Dedifferentiated amniotic fluid mesenchymal stem cell (primary cell): ENCODE measurements at regions not wholly inside any gene's neighbourhood (a gene's known extent, or its start where the extent isn't known, plus 50 kb on each side); places are given as distances from the start of the nearest gene placed in this dataset.

Experiments
- DNase-seq: peaks from one replicate; pipeline ENCODE4 v3.0.0-alpha.2; 2016; ENCODE audit errors: extremely low spot score

DNA sequence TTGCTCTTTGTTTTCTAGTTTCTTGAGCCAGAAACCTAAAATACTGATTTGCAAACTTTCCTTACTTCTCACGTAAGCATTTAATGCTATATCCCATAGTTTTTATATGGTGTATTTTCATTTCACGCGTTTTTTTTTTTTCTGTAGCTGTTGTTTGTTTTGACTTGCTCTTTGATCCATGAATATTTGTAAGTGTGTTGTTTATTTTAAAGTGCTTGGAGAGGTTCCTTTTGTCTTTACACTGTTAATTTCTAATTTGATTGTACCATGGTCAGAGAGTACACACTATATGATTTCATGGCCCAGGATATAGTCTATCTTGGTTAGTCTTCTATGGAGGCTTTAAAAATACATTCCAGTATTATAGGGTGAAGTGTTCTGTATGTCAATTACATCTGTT, 84.8 kb upstream of the RNF217 start:
- DNase-seq, result no peak

DNA sequence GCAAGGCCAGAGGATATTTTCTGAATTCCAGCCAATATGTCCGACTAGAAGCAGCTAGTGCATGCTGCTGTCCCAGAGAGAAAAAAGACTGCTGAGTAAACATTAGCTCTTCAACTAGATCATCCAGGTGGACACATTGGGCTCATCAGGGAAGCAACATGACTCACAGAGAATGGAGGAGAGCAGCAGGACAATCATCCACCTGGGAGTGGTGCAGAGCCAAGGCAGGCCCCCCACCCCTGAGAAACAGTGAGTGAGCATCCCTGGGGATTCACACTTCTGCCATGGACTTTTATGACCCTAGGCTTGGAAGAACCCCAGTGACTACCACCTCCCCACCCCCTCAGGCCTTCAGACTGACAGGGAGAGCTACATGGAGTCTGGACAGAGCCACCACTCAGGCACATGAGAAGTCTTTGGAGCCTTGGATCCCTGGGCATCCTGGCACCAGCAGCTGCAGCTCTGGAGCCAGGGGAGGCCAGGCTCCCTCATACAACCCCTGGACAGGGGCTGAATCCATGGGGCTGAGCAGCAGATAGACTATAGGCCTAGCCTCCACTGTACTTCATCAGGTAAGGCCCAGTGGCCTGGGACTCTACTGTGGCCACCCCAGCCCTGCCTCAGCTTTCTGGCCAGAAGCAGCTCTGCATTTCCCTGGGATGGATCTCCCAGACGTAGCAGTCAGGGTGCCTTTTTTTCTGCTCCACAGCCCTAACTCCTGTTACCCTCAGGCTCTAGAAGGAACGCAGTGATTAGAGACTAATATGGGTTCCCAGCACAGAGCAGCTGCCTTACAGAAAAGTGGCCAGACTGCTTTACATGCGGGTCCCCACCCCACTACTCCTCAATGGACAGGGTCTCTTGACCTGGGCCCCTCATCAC, 82.9 kb upstream of the RNF217 start:
- DNase-seq, result no peak

DNA sequence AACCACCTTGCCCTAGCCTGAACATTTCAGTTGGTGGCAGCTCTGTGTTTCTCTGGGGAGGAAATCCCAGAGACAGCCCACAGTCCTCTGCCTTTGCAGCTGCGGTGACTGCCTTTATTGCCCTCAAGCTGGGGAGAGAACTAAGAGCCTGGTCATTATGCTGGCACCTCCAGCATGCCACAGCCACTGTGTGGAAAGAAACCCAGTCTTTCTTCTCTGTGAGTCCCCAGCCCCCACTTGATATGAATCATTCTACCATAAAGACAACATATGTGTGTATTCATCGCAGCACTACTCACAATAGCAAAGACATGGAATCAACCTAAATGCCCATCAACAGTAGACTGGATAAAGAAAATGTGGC, 82.3 kb upstream of the RNF217 start:
- DNase-seq, result no peak

GRCh38 chr6:124881898-124882578, 80.2 kb upstream of the RNF217 start:
- DNase-seq, result peak; percentile 82

- DNase-seq, result peak; percentile 68
Observed at GRCh38 chr6:124882579-124883393, 79.5 kb upstream of the RNF217 start.

DNA sequence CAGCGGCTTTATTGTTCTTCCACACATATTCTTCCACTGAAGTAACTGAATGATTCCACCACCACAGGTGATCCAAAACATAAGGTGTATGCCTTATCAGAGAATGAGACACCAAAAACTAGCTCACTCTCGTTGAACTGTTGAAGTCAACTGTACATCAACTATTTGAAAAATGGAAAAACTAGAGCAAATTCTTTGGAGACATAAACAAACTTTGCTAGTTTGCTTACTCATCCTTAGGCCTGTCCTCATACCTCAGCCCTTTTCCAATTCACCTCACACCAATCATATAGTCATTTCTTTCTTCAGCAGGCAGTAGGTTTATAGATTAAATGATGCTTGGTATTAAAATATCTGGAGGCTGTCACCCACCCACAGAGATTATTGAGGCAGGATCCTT, 77.1 kb upstream of the RNF217 start:
- no peak for DNase-seq

DNA sequence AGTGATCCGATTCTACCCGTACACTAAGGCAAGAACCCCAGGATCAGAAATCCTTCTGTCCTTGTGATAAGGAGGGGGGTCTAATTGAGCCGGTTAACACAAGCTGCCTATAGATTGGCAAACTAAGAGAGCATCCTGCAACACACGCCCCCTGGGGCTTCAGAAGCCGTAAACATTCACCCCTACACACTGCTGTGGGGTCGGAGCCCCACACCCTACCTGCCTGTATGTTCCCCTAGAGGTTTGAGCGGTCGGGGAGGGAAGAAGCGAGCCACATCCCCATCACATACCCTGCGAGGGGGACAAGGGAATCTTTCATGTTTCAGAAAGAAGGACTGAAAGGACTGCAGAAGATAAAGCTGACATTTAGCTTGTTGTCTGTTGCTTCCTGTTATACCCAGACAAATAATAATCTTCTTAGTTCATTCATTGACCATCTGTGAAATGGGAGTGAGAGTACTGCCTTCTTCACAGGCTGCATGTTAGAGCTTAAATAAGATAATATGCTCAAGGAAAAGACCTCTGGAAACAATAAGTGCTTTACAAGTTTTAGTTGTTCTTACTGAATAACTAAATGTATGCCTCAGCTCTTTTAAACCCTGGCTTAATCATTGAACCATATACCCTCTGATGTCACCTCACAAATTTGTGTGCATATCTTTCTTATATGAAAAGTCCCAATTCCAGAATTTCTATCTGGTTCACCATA, 74.2 kb upstream of the RNF217 start:
- no peak for DNase-seq

- peak; percentile 17 for DNase-seq
Observed at GRCh38 chr6:124888581-124889371, 73.5 kb upstream of the RNF217 start.

GRCh38 chr6:124901084-124901483, 61.2 kb upstream of the RNF217 start:
- no peak for DNase-seq

- no peak for DNase-seq
Observed at GRCh38 chr6:124903797-124904196, 58.4 kb upstream of the RNF217 start.

DNA sequence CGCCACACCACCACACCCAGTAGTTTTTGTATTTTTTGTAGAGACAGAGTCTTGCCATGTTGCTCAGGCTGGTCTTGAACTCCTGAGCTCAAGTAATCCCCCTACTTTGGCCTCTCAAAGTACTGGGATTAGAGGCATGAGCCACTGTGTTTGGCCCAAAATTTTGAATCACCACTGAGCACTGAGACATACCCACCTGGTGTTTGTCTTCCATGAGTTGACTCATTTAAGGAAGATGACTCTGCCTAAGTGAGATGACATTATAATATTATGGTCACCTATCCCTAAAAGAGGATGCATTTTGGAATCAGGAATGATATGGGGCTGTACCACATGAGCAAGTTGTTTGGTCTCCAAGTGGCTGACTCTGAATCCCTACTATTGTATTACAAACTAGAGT, 54.6 kb upstream of the RNF217 start:
- no peak for DNase-seq
